Epithelial cell of esophagus (primary cell): ENCODE measurements at regions not wholly inside any gene's neighbourhood (a gene's known extent, or its start where the extent isn't known, plus 50 kb on each side); places are given as distances from the start of the nearest gene placed in this dataset.

ENCODE experiments used
- DNase-seq: peaks from one replicate; pipeline ENCODE4 v3.0.0; 2010; ENCODE audit warnings: low read depth
- H3K4me3 ChIP-seq: 2 replicates; pipeline ENCODE4 v1.5.1; 2011; ENCODE audit warnings: mild to moderate bottlenecking, low read length, control low read depth
- TF ChIP-seq, protein P1 (sequence below): IDR thresholded peaks from 2 replicates; pipeline ENCODE4 v1.5.1; 2011; ENCODE audit warnings: low read depth, mild to moderate bottlenecking, low read length, control low read depth, inconsistent platforms; ENCODE audit not compliant: insufficient read depth; ENCODE audit errors: missing control alignments

DNA sequence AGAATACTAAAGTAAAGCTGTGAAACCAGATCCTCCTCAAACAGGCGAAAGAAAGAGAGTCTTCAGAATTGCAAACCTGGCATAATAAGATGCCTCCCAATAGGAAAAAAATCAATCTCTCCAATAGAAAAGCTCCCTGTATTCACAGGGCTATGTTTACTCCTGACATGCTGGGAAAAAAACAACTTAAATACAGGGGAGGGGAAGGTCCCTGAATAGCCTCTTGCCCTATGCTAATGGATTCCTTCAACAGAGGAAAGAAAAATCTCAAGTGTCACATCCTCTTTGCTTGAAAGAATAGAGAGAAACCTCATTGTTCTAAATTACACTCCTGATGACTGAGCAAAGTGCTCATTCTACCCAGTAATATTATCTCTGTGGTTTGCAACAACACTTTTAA, 1271.1 kb upstream of the PRR20A start:
- no peak overlapping the region for H3K4me3 ChIP-seq
- TF ChIP-seq, protein P1, sequence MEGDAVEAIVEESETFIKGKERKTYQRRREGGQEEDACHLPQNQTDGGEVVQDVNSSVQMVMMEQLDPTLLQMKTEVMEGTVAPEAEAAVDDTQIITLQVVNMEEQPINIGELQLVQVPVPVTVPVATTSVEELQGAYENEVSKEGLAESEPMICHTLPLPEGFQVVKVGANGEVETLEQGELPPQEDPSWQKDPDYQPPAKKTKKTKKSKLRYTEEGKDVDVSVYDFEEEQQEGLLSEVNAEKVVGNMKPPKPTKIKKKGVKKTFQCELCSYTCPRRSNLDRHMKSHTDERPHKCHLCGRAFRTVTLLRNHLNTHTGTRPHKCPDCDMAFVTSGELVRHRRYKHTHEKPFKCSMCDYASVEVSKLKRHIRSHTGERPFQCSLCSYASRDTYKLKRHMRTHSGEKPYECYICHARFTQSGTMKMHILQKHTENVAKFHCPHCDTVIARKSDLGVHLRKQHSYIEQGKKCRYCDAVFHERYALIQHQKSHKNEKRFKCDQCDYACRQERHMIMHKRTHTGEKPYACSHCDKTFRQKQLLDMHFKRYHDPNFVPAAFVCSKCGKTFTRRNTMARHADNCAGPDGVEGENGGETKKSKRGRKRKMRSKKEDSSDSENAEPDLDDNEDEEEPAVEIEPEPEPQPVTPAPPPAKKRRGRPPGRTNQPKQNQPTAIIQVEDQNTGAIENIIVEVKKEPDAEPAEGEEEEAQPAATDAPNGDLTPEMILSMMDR: no peak
- no peak for DNase-seq

DNA sequence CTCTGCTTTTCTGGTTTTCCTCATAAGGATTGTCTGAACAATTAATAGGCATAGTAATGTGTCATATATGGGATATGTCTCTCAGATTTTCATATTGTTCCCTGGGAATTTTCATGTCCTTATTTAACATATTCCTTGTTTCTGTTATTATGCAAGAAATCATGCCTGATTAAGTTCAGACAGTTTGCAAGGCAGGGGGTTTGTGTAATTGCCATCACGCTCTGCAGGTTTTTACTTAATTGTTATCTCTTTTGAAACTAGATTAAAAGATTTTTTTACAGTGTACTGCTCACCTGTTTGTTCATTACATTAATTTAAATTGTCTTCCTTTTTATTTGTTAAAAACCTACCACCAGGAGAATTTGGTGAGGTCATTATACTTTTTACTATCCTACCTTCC, 1253.2 kb upstream of the PRR20A start:
- no peak for DNase-seq
- no peak overlapping the region for H3K4me3 ChIP-seq
- TF ChIP-seq, protein P1: no peak

DNA sequence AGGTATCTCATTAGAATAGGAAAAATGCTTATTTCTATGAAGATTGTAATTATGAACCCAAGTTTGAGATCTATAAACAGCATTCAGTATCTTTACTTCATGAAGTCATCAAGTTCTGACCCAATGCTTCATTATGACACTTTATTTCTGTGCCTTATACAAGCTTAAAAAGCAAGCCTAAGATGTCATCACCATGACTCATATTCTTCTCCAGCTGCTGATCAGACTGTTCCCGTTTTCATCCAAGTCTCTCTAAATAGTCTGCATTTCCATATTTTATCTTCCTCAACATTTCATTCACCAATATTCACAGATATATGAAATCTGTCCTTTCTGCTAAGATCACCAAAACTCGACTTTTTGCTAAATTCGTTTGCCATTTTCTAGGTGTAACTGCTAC, 1247.2 kb upstream of the PRR20A start:
- H3K4me3 ChIP-seq: no peak overlapping the region
- DNase-seq: no peak
- TF ChIP-seq, protein P1: no peak

DNA sequence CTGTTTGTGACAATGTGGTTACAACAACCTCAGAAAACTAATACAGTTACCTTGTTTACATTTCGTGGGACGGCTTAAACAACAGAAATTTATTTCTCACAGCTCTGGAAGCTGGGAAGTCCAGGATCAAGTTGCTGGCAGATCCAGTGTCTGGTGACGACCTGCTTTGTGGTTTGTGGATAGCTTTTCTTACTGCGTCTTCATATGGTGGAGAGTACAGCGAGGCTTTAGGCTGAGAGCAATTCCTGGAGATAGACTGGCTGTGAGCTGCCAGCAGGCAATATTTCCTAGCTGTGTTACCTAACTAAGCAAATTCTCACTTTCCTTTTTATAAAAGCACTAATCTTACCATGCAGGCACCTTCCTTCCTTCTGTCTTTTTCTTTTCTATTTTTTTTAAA, 1203.5 kb upstream of the PRR20A start:
- no peak for DNase-seq
- H3K4me3 ChIP-seq: no peak overlapping the region
- TF ChIP-seq, protein P1: no peak

DNA sequence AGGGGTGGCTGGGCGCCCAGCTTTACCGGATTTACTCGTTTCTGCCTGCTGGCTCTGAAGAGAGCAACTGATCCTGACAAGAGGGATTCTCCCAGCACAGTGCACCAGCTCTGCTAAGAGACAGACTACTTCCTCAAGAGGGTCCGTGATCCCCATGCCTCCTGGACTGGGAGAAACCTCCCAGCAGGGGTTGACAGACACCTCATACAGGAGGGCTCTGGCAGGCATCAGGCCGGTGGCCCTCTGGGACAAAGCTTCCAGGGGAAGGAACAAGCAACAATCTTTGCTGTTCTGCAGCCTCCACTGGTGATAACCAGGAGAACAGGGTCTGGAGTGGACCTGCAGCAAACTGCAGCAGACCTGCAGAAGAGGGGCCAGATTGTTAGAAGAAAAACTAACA, 1192.5 kb upstream of the PRR20A start:
- TF ChIP-seq, protein P1: no peak
- no peak for DNase-seq
- no peak overlapping the region for H3K4me3 ChIP-seq

DNA sequence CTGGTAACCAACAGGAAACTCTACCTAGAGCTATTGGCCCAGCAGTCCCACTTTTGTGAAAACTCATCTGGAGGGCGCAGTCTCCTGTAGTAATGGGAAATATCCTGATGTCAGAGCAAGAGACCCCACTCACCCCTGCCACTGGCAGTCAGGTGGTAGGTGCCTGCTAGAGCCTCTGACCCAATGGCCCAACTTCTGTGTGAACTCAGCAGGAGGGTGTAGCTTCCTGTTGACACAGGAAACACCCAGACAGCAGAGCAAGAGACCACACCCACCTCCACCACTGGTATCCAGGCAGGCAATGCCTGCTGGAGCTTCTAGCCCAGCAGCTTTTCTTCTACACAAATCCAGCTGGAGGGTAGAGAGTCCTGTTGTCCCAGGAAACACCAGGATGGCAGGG, 1176.8 kb upstream of the PRR20A start:
- TF ChIP-seq, protein P1: no peak
- H3K4me3 ChIP-seq: no peak overlapping the region
- no peak for DNase-seq

DNA sequence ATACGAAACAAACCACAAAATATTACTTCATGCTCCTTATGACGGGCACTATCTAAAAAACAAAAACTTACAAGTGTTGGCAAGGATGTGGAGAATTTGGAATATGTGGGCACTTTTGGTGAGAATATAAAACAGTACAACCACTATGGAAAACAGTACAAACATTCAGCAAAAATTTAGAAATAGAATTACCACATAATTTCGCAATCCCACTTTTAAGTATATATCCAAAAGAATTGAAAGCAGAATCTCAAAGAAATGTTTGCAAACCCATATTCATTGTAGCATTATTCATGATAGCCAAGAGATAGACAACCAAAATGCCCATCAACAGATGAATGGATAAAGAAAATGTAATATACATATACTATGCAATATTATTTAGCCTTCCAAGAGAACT, 1173.7 kb upstream of the PRR20A start:
- DNase-seq: no peak
- no peak overlapping the region for H3K4me3 ChIP-seq
- TF ChIP-seq, protein P1: no peak
